T-helper 1 cell (primary cell): ENCODE measurements at regions not wholly inside any gene's neighbourhood (a gene's known extent, or its start where the extent isn't known, plus 50 kb on each side); places are given as distances from the start of the nearest gene placed in this dataset.
"Not testable (repeated sequence)": the region's sequence is repeated elsewhere in the genome, so short reads cannot be mapped to it uniquely, and the experiment has no call there.

Experiments used
- DNase-seq, 5 donors: peaks; one replicate each; pipeline ENCODE4 v3.0.0-alpha.2; 2012 to 2020

DNA sequence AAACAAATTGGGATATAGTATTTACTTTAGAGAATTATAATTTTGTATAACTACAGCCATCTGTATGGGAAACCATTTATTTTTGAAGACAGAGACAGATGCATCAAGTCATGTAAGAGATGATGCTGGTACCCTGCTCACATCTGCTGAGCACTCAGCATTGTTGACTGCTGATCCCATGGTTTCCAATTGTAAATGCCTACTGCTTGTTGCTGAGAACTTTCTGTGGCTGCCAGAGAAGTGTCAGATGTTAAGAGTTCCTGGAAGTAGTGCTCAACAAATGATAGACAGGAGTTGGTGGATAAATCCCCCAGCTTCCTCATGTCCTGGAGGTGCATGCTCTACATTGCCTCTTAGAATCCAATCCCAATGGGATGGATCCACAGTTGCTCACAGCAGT lies 167.1 kb downstream of the OXSM start:
- DNase-seq: no peak

DNA sequence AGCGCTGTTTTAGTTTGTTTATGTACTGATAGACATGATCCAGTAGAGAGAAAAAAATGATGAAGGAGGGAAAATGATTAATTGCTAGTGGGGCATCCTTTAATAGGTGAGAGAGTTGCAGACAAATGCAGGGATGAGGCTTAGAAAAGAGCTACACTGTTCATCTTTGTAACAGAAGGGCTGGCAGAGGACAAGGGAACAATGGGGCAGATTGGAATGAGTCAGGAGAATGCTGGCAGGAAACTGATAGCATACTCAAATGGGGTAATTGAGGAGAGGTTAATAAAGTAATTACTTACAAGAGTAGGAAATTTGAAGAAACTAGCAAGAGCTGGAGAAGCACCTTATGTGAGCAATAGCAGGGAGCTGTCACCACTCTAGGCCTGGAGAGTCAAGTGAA lies 170.9 kb downstream of the OXSM start:
- no peak for DNase-seq

DNA sequence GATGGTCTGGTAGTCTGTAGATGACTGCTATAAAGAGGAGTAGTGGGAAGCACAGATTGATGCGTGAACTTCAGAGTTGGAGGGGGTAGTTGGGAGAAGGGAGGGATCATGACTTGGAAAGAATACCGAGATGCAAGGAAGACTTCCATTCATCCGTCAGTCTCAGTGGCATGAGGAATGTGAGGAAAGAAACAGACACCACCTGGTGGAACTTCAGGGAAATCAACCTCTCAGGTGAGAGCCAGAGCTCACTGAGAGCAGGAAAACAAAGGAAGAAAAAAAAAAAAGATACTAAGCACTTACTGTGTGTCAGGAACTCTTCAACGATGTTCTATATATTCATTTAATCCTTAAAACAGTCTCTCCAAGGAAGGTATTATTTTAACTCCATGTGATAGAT lies 172.4 kb downstream of the OXSM start:
- no peak for DNase-seq

DNA sequence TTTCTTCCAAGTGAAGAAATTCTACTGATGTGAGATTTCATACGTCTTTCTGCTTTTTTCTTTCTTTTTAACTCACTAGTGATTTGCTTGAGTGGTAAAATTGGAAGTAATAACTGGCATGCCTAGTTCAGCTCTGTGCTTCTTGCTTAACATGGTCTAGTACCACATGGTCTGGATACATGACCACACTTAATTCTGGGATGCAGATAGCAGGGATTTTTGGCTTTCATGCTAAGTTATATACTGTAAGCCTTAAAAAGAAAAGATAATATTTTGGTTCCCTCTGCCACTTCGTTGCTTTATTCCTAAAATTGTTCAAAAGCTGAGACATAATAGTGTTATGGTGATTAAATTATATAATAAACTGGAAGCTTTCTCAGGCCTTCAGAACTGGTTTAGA lies 174.3 kb downstream of the OXSM start:
- no peak for DNase-seq

DNA sequence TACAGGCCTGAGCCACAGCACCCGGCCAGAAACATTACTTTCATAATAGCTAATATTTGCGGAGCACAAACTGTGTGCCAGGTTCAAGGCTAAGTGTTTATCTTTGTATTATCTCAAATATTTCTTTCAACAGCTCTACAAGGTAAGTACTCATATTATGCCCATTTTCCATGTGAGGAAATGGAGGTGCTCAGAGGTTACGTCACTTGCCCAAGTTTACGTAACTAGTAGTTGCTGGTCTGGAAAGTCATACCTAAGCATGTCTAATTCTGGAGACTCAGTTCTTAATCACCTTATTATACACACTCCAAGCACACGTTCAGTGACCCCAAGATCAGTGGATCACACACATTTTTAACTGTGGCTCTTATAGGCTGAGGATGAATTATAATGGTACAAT lies 177.5 kb downstream of the OXSM start:
- DNase-seq: no peak

DNA sequence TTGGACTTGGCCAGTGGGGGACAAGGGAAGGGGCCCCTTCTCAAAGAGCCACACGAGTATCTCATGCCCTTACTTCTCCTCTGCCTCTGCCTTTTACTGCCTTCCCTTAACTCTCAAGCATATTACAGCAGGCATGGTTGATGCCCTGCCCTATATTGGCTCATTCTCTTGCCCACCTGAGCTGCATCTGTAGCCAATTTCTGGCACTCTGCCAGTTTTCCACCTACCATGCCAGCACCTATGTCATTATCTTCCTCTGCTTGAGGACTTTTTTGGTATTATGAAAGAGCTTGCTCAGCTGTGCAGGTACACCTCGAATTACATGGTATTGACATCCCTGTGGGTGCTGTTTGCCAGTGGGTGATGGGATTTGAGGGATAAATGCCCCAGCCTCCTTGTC lies 181.8 kb downstream of the OXSM start:
- DNase-seq: no peak

DNA sequence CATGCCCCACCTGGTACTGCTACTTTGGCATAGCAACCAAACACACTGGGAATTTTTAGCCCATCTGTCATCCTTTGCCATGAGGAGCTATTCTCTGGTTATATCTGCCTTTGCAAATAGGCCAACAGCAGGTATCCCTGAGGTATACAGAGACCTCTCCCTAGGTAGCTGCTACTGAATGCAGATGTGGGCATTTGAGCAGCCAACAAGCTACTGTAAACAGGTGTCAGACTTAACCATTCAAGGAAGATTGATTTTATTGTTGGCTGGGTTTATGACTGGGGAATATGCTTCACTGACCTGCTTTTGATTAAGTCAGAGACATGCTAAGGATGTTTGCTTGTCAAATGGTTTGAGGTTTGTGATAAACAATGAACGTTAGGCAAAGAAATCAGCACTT lies 183.2 kb downstream of the OXSM start:
- no peak for DNase-seq

DNA sequence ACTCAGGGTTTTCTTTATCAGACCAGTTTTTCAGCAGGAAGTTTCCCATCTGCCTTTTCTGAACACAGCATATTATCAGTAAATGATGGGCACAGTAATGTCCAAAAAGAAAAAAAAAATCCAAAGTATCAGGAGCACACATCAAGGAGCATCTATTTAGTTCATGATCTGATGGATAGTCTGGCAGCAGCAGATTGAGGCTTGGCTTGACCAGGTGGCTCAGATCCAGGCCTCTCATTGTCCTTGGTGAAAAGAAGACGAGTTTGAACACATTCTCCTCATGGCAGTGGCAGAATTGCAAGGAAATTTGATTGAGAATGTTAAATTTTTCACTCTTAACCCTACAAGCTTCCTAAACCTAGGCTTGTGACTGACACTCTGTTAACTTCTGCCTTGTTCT lies 192.9 kb downstream of the OXSM start:
- no peak for DNase-seq

DNA sequence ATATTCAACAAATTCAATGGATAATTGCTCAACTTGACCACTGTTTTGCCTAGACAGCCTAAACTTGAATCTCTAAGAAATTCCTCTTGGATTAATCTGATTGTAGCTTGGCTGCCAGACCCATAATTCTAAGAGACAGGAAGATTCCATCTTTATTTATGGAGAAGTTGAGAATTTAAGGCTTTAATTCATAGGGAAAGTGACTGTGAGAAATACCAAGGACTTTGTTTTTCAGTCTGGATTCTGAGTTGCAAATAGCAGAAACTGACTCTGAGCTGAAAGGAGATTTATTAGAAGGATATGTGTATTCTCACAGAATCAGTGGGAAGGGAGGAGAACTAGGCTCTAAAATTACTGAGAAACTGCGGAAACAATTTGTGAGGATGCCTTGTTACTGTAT lies 195.7 kb downstream of the OXSM start:
- DNase-seq: no peak

DNA sequence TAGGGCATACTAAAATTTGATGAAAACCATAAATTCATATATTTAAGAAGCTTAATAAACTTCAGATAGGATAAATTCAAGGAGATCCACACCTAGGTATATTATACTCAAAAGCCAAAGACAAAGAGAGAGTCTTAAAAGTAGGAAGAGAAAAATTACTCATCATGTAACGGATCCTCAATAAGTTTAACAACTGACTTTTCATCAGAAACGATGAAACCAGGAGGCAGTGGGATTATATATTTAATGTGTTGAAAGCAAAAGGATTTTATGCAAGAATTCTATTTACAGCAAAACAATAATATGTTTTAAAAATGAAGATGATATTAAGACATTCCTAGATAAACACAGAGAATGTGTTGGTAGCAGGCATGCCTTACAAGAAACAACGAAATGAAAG lies 202.7 kb downstream of the OXSM start:
- no peak for DNase-seq

DNA sequence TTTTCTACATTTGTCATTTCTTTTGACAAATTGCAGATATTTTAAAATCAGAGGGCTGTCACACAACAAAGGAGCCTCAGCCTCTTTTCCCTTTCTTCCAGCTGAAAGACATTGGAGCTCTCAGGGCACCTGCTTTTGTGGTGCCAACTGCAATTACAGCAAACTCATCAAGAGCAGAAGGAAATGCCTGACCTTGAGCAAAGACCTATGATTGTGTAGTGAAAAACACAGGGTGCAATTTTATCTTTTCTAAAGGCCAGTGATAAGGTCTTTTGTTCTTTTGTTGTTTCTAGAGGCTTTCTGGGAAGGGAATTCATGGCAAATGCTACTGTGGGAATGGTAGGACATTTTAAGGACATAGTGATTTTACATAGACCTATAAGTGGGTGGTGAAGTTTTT lies 214.3 kb downstream of the OXSM start:
- DNase-seq: no peak

DNA sequence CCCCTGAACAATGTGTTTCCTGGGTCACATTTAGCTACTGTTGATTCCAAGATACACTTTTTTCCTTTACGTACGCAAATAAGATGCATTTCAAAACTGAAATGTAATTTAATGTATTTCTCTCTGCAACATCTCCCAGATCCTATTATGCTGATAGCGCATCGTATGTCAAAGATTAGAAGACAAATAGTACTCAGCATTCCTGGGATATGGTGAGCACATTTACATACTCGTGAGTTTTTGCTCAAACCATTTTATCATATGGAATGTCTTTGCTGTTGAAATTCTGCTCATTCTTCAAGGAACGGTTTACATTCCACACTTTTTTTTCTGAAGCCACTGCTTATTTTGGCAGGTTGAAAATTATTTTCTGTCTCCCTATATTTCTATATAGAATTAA lies 221.4 kb downstream of the OXSM start:
- DNase-seq: no peak

DNA sequence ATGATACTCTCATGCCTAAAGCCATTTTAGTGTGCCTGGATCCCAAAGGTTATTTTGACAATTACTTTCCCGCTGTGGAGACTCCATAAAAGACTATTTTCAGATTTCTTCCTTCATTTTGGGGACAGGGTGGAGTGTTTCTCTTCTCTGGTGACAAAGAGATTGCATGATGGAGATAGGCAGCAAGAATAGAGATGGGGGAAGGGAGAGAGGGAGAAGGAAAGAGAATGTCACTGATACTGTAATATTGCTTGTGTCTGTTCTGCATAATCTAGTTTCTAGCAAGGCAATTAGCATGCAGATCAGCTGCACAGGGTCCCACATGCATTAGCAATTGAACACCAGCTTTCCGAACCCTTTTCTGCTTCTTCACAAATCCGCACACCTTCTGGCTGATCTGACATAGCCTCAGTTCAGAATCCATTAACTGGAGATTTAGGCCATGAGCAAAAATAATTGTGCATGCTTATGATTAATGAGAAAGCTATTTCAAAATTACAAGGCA lies 222.4 kb downstream of the OXSM start:
- DNase-seq: no peak

DNA sequence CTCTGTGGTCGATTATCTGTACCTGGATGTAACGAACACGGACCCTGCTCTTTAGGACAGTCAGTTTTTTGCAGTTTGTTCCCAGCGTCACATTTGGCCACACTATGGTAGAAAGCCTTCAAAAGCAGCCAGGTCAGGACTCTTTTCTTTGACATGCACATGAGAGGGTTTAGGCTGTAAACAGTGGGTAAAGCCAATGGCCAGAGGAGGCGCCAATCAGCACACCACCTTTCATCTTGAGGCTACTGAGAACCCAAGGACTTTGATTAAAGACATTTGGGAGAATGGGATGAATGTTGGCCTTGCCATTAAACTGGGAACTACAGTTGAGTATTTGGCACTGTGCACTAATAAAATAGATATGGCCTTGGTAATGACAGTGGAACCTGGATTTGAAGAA lies 225.9 kb downstream of the OXSM start:
- no peak for DNase-seq

DNA sequence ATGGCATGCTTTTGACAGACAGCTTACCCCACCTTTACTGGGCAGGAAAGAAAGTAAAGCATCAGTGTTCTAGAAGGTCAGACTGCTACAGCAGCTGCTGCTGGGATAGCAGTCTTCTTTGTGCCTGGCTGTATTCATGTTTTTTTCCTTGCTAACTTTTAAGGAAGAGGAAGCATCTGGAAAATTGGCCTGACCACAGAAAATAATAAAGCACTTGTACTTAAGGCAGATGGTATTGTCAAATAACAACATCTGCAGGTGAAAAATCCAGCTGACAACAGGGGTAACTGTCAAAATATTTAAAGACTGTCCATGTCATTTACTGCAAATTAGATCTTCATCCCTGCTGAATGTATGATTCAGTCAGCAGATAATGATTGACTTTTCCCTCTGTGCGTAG lies 229.0 kb downstream of the OXSM start:
- no peak for DNase-seq

DNA sequence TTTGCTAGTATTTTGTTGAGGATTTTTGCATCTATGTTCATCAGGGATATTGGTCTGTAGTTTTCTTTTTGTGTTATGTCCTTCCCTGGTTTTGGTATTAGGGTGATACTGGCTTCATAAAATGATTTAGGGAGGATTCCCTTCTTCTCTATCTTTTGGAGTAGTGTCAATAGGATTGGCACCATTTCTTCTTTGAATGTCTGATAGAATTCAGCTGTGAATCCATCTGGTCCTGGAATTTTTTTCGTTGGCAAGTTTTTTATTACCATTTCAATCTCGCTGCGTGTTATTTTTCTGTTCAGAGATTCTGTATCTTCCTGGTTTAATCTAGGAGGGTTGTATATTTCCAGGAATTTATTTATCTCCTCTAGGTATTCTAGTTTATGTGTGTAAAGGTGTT lies 234.3 kb downstream of the OXSM start:
- DNase-seq: not testable (repeated sequence)

DNA sequence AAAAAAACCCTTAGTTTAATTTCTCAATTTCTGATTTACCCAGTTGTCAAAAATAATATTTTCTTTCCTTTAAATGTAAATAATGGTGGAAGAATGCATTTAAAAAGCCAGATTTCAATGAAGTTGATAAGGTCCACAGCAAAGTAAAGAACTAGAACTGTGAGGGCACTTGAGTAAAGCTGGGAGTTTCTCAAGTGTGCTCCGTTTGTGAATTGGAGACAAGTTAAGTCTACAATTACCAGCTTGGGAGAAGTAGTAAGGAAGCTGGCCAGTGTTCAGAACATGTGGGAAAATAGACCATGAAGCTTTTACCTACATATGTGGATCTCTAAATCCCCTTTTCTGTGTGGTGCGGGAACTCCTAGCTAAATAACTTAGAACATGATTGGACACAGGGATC lies 239.4 kb downstream of the OXSM start:
- DNase-seq: no peak

DNA sequence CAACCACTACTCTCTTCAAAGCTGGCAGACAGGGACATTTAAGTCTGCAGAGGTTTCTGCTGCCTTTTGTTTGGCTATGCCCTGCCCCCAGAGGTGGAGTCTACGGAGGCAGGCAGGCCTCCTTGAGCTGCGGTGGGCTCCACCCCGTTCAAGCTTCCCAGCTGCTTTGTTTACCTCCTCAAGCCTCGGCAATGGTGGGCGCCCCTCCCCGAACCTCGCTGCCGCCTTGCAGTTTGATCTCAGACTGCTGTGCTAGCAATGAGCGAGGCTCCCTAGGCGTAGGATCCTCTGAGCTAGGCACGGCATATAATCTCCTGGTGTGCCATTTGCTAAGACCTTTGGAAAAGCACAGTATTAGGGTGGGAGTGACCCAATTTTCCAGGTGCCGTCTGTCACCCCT lies 252.2 kb downstream of the OXSM start:
- not testable (repeated sequence) for DNase-seq

DNA sequence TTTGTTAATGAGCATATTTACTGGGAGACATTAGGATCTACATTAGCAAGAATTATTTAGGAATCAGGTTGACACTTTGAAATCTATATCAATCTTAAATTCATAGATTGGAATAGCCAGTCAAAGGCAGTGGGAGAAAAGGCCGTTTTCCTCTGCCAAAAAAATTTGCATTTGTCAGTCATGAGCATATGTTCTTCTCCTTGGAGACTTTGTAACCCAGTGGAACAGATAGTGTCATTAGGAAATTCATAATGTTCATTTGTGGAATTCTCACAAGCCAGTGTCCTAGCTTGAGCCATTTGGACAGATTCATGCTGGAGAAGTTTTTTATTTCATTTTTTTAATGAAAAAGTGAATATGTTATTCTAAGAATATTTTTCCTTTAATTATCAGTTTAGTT lies 260.1 kb downstream of the OXSM start:
- DNase-seq: no peak

DNA sequence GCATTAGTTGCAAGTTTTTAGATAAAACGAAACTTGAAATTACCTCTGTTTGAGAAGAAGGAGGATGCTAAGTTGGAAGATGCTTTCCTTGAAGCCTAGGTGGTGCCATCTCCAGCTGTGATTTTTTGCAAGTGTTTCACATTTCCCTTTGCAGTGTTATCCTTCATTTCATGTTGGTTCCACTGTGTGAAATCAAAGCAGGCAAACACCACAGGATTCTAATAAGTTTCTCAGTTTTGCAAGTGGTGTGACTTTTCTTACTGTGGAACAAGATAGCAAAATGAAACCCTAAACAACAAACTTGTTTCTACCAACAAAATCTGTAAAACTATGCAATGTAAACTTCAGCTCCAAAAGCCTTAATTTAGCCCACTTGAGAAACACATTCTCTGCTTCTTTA lies 260.9 kb downstream of the OXSM start:
- DNase-seq: no peak

DNA sequence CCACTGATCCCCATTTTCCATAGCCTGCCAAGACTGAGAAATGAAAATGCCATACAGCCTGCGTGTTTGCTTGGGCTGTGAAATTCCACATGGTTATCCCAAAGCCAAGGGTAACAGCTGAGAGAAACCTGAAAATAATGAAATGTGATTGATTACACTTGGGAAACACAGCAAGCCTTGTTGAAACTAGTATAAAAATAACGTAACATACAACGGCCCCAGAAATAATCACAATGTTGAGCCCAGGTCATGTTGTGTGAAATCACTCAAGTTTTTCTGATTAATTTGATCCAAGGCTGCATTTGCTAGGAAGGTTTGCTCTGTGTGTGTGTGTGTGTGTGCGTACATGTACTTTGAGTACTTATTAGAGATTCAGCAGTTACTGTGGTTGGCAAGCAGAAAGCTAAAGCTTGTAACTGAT lies 269.0 kb downstream of the OXSM start:
- no peak for DNase-seq

DNA sequence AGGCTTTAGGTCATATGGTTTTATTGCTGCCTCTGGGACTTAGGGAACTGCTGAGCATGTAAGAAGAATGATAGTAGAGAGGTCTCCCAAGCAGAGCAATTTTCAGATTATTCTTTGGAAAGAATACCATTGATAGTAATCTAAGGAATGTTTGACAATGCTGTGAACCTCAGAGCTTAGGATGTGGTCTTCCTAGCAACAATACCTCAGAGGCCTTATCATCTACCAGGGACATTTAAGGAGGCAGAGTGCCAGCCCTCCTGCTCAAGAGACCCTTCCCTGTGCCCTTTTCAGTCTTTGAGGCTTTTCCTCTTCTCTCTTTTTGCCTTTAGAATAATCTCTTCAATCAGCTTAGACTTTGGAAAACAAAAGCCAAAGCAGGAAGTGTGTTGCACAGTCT lies 272.1 kb downstream of the OXSM start:
- DNase-seq: no peak

DNA sequence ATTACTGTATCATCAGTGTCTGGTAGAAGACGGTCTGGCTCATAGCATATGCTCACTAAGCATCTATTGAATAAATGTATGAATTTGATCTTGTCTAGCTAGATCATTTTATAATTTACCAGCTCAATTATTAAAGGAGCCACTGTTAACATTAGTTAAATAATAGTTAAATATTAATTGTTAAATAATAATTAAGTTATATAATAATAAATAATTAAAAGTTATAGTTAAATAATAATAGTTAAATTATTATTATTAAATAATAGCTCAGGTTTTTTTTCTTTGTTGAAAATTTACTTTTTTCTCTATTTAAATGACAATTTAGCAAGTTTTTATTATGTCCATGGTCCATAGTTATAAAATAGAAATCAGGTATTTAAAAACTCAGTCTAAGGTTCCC lies 274.4 kb downstream of the OXSM start:
- no peak for DNase-seq

DNA sequence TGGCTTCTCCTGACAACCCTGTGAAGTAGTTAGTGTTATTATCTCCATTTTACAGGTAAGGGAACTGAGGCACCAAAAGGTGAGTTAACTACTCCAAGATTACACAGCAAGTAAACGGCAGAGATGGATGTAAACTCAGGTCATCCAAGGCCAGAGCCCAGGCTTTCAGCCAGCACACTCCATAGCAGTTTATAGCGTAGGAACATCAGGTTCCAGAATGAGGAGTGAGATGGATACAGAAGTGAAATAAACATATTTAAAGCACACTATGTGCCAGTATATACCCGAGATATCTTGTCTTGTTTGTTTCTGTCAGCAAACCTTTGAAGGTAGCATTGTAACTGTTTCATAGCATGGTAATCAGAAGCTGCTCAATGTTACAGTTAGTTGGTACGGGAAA lies 279.0 kb downstream of the OXSM start:
- DNase-seq: no peak

DNA sequence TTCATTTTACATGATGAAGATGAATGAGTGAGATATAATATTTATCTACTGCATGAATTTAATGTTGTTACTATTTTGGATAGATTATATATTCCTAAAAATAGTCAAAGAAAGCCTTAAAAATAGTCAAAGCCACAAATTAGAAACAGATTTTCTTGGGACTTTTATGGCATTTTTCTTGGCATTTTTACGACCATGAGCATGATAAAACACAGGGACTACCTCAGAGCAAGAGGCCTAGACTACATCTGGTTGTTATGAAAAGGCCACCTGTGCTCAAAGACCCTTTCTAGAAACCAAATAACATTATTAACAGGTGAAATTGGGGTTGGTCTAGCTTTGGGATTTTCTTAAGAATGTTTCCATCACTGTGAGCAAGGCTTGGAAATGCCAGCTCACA lies 281.0 kb downstream of the OXSM start:
- DNase-seq: no peak

DNA sequence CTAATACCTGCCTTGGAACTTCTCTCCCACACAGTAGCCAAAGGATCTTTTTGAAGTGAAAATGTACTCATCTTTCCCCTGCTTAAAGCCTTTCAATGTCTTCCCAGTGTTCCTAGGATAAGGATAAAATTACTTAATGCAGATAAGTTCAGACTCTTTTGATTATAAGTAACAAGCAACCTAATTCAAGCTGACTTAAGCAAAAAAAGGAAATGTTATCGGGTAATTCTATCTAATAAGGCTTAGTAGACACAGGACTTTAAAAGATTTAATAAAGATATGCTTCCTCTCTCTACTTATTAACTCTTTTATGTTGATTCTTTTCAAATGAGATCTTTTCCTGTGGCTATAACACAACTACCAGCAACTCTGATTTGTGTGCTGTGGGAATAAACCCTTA lies 284.2 kb downstream of the OXSM start:
- DNase-seq: no peak
